Fibroblast of lung (primary cell): ENCODE measurements at regions not wholly inside any gene's neighbourhood (a gene's known extent, or its start where the extent isn't known, plus 50 kb on each side); places are given as distances from the start of the nearest gene placed in this dataset.
A peak's percentile ranks its signal among the peaks of the same experiment; 100 is the strongest.

Experiments
- DNase-seq, 2 donors: peaks; one replicate each; pipeline versions ENCODE4 v3.0.0 to v3.0.0-alpha.2; 2010; ENCODE audit warnings: low read depth in 2 of 2
- H2AFZ ChIP-seq: 2 replicates; pipeline ENCODE4 v1.5.1; 2012; ENCODE audit warnings: low read length, control low read depth, inconsistent platforms
- H3K27ac ChIP-seq: 2 replicates; pipeline ENCODE4 v1.5.1; 2011; ENCODE audit warnings: low read length, control low read depth; ENCODE audit not compliant: insufficient read depth
- H3K27me3 ChIP-seq: 2 replicates; pipeline ENCODE4 v1.5.1; 2011; ENCODE audit warnings: mild to moderate bottlenecking, low read length; ENCODE audit not compliant: control insufficient read depth, insufficient read depth
- H3K36me3 ChIP-seq: 2 replicates; pipeline ENCODE4 v1.5.1; 2011; ENCODE audit warnings: low read length; ENCODE audit not compliant: control insufficient read depth, insufficient read depth
- H3K4me1 ChIP-seq: 2 replicates; pipeline ENCODE4 v1.5.1; 2011; ENCODE audit warnings: low read length; ENCODE audit not compliant: control insufficient read depth, insufficient read depth; ENCODE audit errors: extremely low read depth
- H3K4me2 ChIP-seq: 2 replicates; pipeline ENCODE4 v1.5.1; 2011; ENCODE audit warnings: low read length, control low read depth; ENCODE audit not compliant: insufficient read depth; ENCODE audit errors: extremely low read depth
- H3K4me3 ChIP-seq, 4 experiments: fragments of 200-600 bp in 1 of 4; sonication (generic) in 1 of 4; replicated peaks in 1 of 4; 2 replicates each; pipeline ENCODE4 v1.5.1; 2011 to 2016; ENCODE audit warnings: low read length in 4 of 4, low read depth in 3 of 4, mild to moderate bottlenecking in 3 of 4, control low read depth in 2 of 4, inconsistent platforms in 1 of 4, mixed read lengths in 1 of 4; ENCODE audit not compliant: insufficient read depth in 1 of 4; ENCODE audit errors: control extremely low read depth in 1 of 4
- H3K79me2 ChIP-seq: 2 replicates; pipeline ENCODE4 v1.5.1; 2012; ENCODE audit warnings: mild to moderate bottlenecking, low read length, inconsistent platforms; ENCODE audit not compliant: control insufficient read depth, insufficient read depth
- H3K9ac ChIP-seq: 2 replicates; pipeline ENCODE4 v1.5.1; 2011; ENCODE audit warnings: mild to moderate bottlenecking, low read length, control low read depth; ENCODE audit not compliant: insufficient read depth
- H3K9me3 ChIP-seq: 2 replicates; pipeline ENCODE4 v1.5.1; 2012; ENCODE audit warnings: low read depth, low read length; ENCODE audit not compliant: control insufficient read depth, insufficient read depth
- H4K20me1 ChIP-seq: 2 replicates; pipeline ENCODE4 v1.5.1; 2011; ENCODE audit warnings: low read length; ENCODE audit not compliant: control insufficient read depth, insufficient read depth; ENCODE audit errors: extremely low read depth
- EZH2 ChIP-seq: IDR thresholded peaks from 2 replicates; pipeline ENCODE4 v1.5.1; 2012; ENCODE audit warnings: low read length, control low read depth, mild to moderate bottlenecking; ENCODE audit errors: missing control alignments
- TF ChIP-seq, protein P1 (sequence below), 2 donors: IDR thresholded peaks in 1 of 2; conservative IDR thresholded peaks in 1 of 2; 1 replicate in 1 of 2; 2 replicates in 1 of 2; pipeline ENCODE4 v1.5.1; 2011 to 2012; ENCODE audit warnings: low read length in 2 of 2, control low read depth in 1 of 2, inconsistent platforms in 1 of 2, low read depth in 1 of 2, mild to moderate bottlenecking in 1 of 2

DNA sequence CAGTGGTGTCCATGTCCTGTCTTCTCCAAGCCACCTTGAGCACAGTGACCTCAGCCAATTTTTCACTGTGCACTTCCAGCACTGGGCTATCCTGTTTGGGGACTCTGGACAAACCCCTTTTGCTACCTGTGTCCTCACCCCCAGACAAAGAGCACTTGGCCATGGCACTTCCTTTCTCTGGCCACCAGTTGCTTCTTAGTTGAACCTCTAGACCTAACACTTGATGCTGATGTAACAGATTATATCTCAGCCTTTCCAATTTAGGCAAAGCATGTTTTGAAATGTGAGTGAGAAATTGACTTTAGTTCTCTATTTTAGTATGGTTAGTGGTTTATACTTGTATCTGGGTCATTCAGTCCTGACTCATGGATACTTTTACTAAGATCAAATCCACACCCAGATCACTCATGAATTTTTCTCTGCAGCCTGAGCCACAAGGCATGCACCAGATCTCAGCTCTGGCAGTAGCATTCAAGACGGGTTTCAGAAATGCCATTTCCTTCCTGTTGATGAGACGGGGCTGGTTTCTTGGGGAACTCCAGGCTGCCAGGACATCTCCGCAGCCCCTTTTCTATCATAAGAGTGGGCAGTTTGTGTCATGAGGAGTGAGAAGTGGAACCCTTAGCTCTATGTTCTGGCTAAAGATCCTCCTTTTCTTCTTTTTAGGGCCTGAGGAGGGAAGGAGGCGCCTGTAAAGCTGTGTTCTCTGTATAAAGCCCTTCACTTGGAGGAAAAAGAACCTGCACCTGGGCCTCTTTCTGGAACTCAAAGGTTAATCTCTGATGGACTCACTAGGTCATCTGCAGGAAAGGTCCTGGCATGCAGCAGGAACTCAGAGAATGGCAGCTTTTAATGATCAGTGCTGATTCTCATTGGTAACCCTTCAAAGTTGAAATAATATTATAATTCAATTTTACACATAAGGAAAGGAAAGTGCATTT is 185.6 kb upstream of the TENM4 start:
- H3K4me1 ChIP-seq, result no peaks in the 10 kb centered on the region

DNA sequence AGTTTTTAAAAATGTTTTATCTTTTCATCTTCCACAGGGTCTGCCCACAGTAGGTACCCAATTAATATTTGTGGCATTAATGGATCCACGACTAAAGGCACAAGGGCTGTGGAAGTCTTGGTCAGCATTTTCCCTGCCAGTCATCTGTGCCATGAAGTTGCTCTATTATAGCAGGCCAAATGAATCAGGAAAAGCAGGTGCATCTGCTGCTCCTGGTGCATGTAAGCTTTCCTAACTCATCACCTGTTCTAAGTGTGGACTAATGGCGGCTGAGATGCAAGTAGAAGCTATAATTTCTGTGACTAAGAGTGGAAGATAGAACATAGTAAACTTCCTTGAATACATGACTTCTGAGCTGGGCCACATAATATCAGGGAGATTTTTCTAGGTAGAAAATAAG is 182.5 kb upstream of the TENM4 start:
- no peak for DNase-seq
- TF ChIP-seq EZH2, result no peak
- TF ChIP-seq, protein P1, sequence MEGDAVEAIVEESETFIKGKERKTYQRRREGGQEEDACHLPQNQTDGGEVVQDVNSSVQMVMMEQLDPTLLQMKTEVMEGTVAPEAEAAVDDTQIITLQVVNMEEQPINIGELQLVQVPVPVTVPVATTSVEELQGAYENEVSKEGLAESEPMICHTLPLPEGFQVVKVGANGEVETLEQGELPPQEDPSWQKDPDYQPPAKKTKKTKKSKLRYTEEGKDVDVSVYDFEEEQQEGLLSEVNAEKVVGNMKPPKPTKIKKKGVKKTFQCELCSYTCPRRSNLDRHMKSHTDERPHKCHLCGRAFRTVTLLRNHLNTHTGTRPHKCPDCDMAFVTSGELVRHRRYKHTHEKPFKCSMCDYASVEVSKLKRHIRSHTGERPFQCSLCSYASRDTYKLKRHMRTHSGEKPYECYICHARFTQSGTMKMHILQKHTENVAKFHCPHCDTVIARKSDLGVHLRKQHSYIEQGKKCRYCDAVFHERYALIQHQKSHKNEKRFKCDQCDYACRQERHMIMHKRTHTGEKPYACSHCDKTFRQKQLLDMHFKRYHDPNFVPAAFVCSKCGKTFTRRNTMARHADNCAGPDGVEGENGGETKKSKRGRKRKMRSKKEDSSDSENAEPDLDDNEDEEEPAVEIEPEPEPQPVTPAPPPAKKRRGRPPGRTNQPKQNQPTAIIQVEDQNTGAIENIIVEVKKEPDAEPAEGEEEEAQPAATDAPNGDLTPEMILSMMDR (conservative IDR thresholded peaks at IDR 0.05 in 1 of 2, IDR thresholded peaks at IDR 0.05 in 1 of 2; ENCODE audit: low read depth in 1 of 2, low read length in 2 of 2), result no peak
- Histone ChIP-seq H3K4me1 (no peaks in the 10 kb centered on the region), H3K27me3 (no peaks in the 10 kb centered on the region), H3K9me3 (no peaks in the 10 kb centered on the region), H3K36me3 (no peaks in the 10 kb centered on the region), H3K27ac (no peak overlapping the region), H4K20me1 (no peaks in the 10 kb centered on the region), H3K4me3 (no peak overlapping the region), H3K9ac (no peak overlapping the region), H3K4me2 (no peak overlapping the region), H2AFZ (no peak overlapping the region), H3K79me2 (no peaks in the 10 kb centered on the region)

More for the DNA sequence above, 185.6 kb upstream of the TENM4 start:
- no peaks in the 10 kb centered on the region for H3K36me3 ChIP-seq
- H3K4me3 ChIP-seq, result no peak overlapping the region
- peak in 1 of 2 donors; percentile 11 for DNase-seq
- H3K27me3 ChIP-seq, result no peaks in the 10 kb centered on the region
- H3K9me3 ChIP-seq, result no peaks in the 10 kb centered on the region
- no peak overlapping the region for H3K27ac ChIP-seq
- no peak overlapping the region for H3K4me2 ChIP-seq
- H4K20me1 ChIP-seq, result no peaks in the 10 kb centered on the region
- TF ChIP-seq, protein P1 (conservative IDR thresholded peaks at IDR 0.05 in 1 of 2, IDR thresholded peaks at IDR 0.05 in 1 of 2; ENCODE audit: low read depth in 1 of 2, low read length in 2 of 2), result no peak
- no peak for TF ChIP-seq EZH2
- H3K9ac ChIP-seq, result no peak overlapping the region
- no peak overlapping the region for H2AFZ ChIP-seq
- H3K79me2 ChIP-seq, result no peaks in the 10 kb centered on the region

DNA sequence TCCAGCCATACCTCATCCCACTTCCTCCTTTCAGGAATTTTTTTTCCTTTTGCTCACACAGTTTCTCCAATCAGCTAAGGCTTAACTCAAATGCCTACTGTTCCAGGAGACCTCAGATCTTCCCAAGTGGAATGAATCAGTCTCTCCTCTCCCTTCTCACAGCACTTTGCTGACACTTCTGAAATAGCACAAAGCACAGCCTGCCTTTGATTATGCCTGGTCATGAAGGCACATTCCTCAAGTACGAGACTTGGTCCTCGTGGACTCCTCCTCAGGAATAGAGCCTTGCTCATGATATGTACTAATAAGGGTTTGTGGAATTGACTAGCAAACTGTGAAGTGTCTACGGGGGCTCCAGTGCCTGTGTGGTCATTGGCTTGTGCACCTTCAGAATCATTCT is 176.7 kb upstream of the TENM4 start:
- H3K9me3 ChIP-seq, result no peaks in the 10 kb centered on the region
- no peaks in the 10 kb centered on the region for H3K79me2 ChIP-seq
- H2AFZ ChIP-seq, result no peak overlapping the region
- no peak overlapping the region for H3K27ac ChIP-seq
- H3K9ac ChIP-seq, result no peak overlapping the region
- H3K4me3 ChIP-seq, result no peak overlapping the region
- no peaks in the 10 kb centered on the region for H3K36me3 ChIP-seq
- DNase-seq, result peak in 1 of 2 donors; percentile 0
- no peaks in the 10 kb centered on the region for H3K4me1 ChIP-seq
- no peaks in the 10 kb centered on the region for H3K27me3 ChIP-seq
- no peaks in the 10 kb centered on the region for H4K20me1 ChIP-seq
- H3K4me2 ChIP-seq, result no peak overlapping the region
- TF ChIP-seq EZH2, result no peak
- TF ChIP-seq, protein P1 (conservative IDR thresholded peaks at IDR 0.05 in 1 of 2, IDR thresholded peaks at IDR 0.05 in 1 of 2; ENCODE audit: low read depth in 1 of 2, low read length in 2 of 2), result no peak
